ENCODE measurements at regions not wholly inside any gene's neighbourhood (a gene's known extent, or its start where the extent isn't known, plus 50 kb on each side); places are given as distances from the start of the nearest gene placed in this dataset.

GRCh38 chrX:119181491-119181890 lies 53.9 kb upstream of the KIAA1210 start:
- DNase-seq: peak; percentile 5

DNA sequence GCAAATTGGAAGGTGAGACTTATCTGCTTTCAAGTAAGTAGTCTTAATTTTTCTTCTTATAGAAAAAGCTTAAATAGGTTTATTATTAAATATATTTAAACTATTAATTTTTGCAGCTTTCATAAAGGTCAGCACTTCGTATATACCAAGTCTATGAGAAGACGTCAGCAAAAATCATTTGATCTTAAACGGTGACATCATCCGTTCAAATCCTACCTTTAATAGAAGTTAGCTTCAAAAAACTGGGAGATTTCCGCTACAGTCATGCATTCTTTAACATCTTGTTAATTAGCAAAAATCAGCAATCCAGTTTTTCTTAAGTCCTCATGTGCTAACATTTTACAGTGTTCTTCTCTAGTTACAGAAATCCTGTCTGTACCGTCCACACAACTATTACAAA lies 49.9 kb upstream of the PGRMC1 start:
- no peak for DNase-seq
